KMS-11 (cell line): ENCODE measurements at regions not wholly inside any gene's neighbourhood (a gene's known extent, or its start where the extent isn't known, plus 50 kb on each side); places are given as distances from the start of the nearest gene placed in this dataset.

Experiments
- H2AFZ ChIP-seq: fragments of 200-600 bp; sonication (generic); 2 replicates; pipeline ENCODE4 v1.6.1; 2016; ENCODE audit warnings: antibody characterized with exemption, mixed run types, low read depth
- H3K27ac ChIP-seq: fragments of 200-600 bp; sonication (generic); 2 replicates; pipeline ENCODE4 v1.6.1; 2016; ENCODE audit warnings: mild to moderate bottlenecking, mixed run types
- H3K27me3 ChIP-seq: fragments of 200-600 bp; sonication (generic); 2 replicates; pipeline ENCODE4 v1.6.1; 2017; ENCODE audit warnings: mild to moderate bottlenecking, low read depth, mixed run types, moderate library complexity; ENCODE audit not compliant: insufficient read depth
- H3K36me3 ChIP-seq: fragments of 200-600 bp; sonication (generic); 2 replicates; pipeline ENCODE4 v1.6.1; 2017; ENCODE audit warnings: mild to moderate bottlenecking, mixed run types; ENCODE audit not compliant: insufficient read depth
- H3K4me1 ChIP-seq: fragments of 200-600 bp; sonication (generic); 2 replicates; pipeline ENCODE4 v1.6.1; 2016; ENCODE audit warnings: mild to moderate bottlenecking, low read depth, mixed run types; ENCODE audit not compliant: poor library complexity, severe bottlenecking
- H3K4me2 ChIP-seq: fragments of 200-600 bp; sonication (generic); 2 replicates; pipeline ENCODE4 v1.7.0; 2016; ENCODE audit warnings: mild to moderate bottlenecking, mixed run types
- H3K4me3 ChIP-seq: fragments of 200-600 bp; sonication (generic); IDR thresholded peaks from 2 replicates; pipeline ENCODE4 v1.6.1; 2017; ENCODE audit warnings: low read depth, low read length, mixed read lengths; ENCODE audit not compliant: insufficient read depth
- H3K79me2 ChIP-seq: fragments of 200-600 bp; sonication (generic); 2 replicates; pipeline ENCODE4 v1.6.1; 2016; ENCODE audit warnings: low read depth, mixed run types; ENCODE audit not compliant: insufficient read depth
- H3K9ac ChIP-seq: fragments of 200-600 bp; sonication (generic); 2 replicates; pipeline ENCODE4 v1.6.1; 2016; ENCODE audit warnings: mild to moderate bottlenecking, mixed run types
- H4K20me1 ChIP-seq: fragments of 200-600 bp; sonication (generic); 2 replicates; pipeline ENCODE4 v1.6.1; 2016; ENCODE audit warnings: mild to moderate bottlenecking, mixed run types; ENCODE audit not compliant: insufficient read depth
- CTCF ChIP-seq: fragments of 200-600 bp; sonication (generic); conservative IDR thresholded peaks from 2 replicates; pipeline ENCODE4 v1.6.1; 2017; ENCODE audit warnings: low read depth, mild to moderate bottlenecking, antibody characterized with exemption, low read length, moderate library complexity, mixed read lengths

- no peaks in the 10 kb centered on the region for H3K4me1 ChIP-seq
- H3K9ac ChIP-seq = no peak overlapping the region
- H2AFZ ChIP-seq = no peak overlapping the region
- no peak overlapping the region for H3K4me2 ChIP-seq
- H3K4me3 ChIP-seq = no peak overlapping the region
- no peaks in the 10 kb centered on the region for H4K20me1 ChIP-seq
- no peak for TF ChIP-seq CTCF
- no peaks in the 10 kb centered on the region for H3K36me3 ChIP-seq
- no peak overlapping the region for H3K27ac ChIP-seq
- H3K79me2 ChIP-seq = no peaks in the 10 kb centered on the region
- H3K27me3 ChIP-seq = no peaks in the 10 kb centered on the region
Observed at GRCh38 chr19:30718014-30718413, 345.8 kb downstream of the ZNF536 start.

GRCh38 chr19:30717381-30717780, 345.2 kb downstream of the ZNF536 start:
- H3K4me1 ChIP-seq = no peaks in the 10 kb centered on the region
- no peak overlapping the region for H3K4me3 ChIP-seq
- H3K4me2 ChIP-seq = no peak overlapping the region
- no peak overlapping the region for H3K9ac ChIP-seq
- H3K27ac ChIP-seq = no peak overlapping the region
- no peak overlapping the region for H2AFZ ChIP-seq
- H3K27me3 ChIP-seq = no peaks in the 10 kb centered on the region
- H4K20me1 ChIP-seq = no peaks in the 10 kb centered on the region
- H3K36me3 ChIP-seq = no peaks in the 10 kb centered on the region
- H3K79me2 ChIP-seq = no peaks in the 10 kb centered on the region
- no peak for TF ChIP-seq CTCF

DNA sequence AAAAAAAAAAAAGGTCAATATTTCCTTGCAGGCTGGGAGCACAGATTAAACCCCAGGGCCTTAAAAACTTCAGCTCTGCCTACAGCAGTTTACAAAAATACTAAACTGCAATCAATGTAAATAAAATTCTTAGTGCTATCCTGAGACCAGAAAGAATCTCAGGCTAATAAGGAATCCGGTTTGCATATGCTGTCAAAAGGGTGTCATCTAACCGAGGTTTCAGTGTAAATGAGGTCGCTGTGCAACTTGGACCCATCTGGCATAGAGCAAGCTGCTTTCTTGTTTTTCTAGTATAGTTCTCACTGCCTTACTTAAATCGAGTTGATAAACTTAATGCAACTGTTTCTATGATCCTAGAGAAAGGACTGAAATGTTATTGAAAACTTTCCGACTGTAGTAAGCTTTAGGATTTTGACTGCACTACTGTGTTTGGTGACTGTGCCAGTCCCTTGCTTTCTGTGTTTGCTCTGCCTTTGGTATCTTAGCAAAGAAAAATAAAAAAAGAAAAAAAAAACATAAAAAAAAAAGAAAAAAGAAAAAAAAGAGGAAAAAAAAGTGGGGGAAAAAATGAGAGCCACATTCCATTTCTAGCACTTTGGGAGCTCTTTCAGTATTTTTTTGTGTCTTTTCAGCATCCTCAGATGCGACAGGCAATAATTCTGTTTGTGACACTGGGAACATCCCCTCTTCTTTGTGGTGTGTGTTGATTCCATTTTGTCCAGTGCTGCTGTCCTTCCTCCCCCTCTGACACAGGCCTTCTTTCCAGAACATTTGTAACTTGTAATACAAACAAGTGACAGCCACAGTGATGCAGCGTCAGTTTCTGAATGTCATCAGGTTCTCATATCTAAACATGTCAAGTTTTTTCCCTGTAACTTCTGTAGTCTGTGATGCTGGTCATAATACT, 340.5 kb downstream of the ZNF536 start:
- Histone ChIP-seq H3K36me3 (no peaks in the 10 kb centered on the region), H3K4me3 (no peak overlapping the region), H3K4me2 (peak overlapping the region; percentile 64), H3K9ac (peak overlapping the region; percentile 50), H3K27ac (peak overlapping the region; percentile 73), H3K4me1 (peaks cover 5% of the 10 kb centered on the region), H3K79me2 (no peaks in the 10 kb centered on the region), H2AFZ (no peak overlapping the region), H3K27me3 (no peaks in the 10 kb centered on the region), H4K20me1 (no peaks in the 10 kb centered on the region)
- no peak for TF ChIP-seq CTCF

- Histone ChIP-seq H4K20me1 (no peaks in the 10 kb centered on the region), H3K4me1 (peaks cover 5% of the 10 kb centered on the region), H3K79me2 (no peaks in the 10 kb centered on the region), H3K4me2 (peak overlapping the region; percentile 64), H3K9ac (peak overlapping the region; percentile 50; the same call in 1 of the 2 replicates), H3K27ac (peak overlapping the region; percentile 73), H3K27me3 (no peaks in the 10 kb centered on the region), H3K4me3 (no peak overlapping the region), H3K36me3 (no peaks in the 10 kb centered on the region), H2AFZ (no peak overlapping the region)
- TF ChIP-seq CTCF = no peak
Observed at GRCh38 chr19:30711826-30712225, 339.6 kb downstream of the ZNF536 start.
